ENCODE measurements at regions not wholly inside any gene's neighbourhood (a gene's known extent, or its start where the extent isn't known, plus 50 kb on each side); places are given as distances from the start of the nearest gene placed in this dataset.

GRCh38 chr9:16025627-16026026 is 472.8 kb downstream of the CCDC171 start:
- no peak for DNase-seq

GRCh38 chr9:16026886-16027285 is 474.0 kb downstream of the CCDC171 start:
- DNase-seq, result no peak

DNA sequence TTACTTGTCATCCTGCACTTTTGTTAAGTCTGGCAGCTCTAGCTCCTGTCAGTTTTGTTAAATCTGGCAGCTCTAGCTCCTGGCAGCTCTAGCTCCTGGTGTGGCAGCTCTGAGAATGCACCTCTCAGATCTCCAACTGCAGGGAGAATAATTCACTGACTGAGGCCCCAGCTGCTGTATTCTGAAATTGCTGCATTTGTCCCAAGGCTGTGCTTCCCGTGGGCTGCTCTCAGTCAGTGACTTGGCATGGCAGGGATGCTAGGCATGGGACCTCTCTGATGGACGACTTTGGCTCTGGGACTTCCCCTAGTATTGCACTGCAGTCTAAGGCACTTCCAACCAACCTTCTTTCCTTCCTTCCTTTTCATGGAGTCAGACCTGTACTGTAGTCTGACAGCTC is 475.7 kb downstream of the CCDC171 start:
- DNase-seq, result no peak

- DNase-seq, result no peak
These were observed 476.3 kb downstream of the CCDC171 start for GRCh38 chr9:16029046-16029615.

- DNase-seq, result no peak
These were observed 477.0 kb downstream of the CCDC171 start for GRCh38 chr9:16029796-16030363.

GRCh38 chr9:16030528-16031185 is 477.8 kb downstream of the CCDC171 start:
- no peak for DNase-seq

DNA sequence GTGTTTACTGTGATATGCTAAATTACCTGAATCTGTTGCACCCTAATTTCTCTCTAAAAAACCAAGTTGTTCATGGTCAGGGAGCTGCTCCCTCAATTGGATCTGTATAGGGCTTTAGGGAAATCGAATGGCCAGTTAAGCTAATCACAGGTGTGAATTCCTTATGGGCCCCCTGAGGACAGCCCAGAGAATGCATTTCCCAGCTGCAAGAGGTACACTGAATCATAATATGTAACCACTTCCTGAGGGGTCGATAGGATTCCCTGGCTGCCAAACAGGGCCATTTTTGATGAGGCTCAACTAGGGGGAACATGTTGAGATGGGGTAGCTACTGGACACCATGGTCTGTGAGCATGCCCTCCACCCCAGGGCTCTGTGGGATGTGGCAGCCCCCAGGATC is 478.6 kb downstream of the CCDC171 start:
- no peak for DNase-seq

GRCh38 chr9:16031971-16032370 is 479.1 kb downstream of the CCDC171 start:
- DNase-seq, result no peak

DNA sequence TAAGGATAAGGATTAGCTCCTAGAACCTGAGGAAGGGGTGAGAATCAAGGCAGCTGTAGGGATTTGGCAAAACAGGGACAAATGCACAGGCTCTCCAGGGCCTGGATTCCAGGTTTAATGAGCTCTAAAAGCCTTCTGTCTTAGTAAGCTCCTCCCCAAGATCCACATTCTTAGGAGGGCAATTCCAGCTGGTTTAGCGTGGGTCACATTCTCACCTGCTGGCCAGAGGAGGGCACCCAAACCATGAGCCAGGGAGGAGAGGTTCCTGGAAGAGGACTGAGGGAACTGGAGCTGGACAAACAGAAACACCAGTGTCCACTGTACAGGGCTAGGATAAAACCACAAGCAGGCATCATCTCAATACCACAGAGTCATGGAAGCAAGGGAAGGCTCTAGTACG is 480.0 kb downstream of the CCDC171 start:
- no peak for DNase-seq

GRCh38 chr9:16033253-16033652 is 480.4 kb downstream of the CCDC171 start:
- DNase-seq, result no peak

DNA sequence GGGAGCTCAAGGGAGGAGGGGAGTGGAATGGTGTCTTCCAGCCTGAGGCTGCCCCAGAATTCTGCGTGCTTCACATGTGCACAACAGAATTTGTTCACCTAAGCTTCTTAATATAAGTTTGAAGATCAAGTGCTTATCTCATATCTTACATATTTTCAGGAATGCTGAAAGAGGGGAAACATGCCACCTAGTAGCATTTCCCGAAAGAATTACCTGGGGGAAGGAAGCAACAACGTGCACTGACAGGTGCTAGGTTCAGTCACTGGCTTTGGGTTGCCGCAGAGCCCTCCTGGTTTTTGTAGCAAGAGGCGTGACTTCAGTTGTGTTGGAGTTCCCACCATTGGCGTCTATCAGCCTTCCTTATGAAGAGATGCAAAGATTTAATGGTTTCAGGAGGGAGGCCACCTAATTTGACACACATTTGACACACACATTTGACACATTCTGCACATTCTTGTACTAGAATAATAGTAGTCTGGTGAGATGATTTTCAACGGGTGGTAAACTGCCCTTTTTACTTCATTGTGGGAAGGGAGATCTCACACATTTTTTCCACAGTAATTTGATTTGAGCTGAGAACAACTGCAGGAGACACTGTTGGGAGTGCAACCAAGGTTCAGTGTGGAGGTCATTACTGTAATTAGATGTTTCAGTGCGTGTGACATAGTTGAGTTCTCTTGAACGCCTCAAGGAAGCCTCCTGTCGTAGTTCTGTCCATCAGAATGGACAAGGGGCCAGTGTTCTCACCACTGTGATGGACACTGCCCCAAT is 481.3 kb downstream of the CCDC171 start:
- DNase-seq, result no peak

GRCh38 chr9:16039218-16039987 is 486.6 kb downstream of the CCDC171 start:
- DNase-seq, result no peak

DNA sequence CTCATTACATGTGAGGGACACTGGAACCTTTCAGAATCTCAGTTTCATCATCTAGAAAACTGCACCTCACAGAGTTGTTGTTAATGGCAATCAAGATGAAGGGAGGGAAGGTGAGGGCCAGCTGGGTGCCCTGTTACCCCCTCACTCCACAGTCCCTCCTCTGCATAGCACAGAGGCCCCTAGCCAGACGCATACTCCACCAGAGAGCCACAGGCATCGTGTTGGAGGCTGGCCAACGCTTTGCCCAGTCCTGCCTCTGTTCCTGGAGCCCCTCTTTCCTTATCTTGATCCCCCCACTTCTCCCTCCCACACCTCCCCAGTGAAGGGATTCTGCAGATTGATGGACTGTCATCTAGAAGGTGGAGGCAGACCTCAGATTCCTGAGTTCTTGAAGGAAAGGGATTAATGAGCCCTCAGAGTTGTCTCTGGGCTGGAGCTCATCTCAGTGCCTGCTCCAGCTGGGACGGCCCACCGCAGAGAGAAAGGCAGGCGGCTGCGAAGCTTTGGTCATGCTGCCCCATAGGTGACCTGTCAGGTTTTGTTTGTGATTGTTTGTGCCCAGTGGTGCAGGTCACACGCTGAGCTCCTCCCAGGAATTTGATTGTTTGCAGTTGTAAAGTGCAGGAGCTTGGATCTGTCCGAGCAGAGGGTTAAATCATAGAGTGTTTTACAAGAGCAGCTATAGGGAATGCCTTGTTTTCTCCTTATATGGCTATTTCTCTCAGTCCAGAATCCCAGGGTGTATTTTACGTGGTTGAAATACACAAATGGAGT is 487.3 kb downstream of the CCDC171 start:
- DNase-seq, result no peak

- DNase-seq, result no peak
These were observed 491.1 kb downstream of the CCDC171 start for GRCh38 chr9:16043756-16044578.

DNA sequence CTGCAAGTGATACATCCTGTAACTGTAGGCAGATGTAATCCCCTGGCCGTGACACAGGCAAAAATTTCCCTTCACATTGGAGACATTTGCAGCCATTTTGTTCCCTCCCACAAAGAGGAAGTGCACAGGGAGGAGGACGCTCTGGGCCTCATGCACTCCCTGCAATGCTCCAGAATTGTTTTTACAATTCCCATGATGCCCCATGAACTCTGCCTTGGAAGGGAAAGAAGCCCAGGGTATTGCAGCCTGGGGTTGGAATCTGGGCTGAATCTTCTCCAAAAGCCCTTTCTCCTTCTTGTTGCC is 491.7 kb downstream of the CCDC171 start:
- no peak for DNase-seq

DNA sequence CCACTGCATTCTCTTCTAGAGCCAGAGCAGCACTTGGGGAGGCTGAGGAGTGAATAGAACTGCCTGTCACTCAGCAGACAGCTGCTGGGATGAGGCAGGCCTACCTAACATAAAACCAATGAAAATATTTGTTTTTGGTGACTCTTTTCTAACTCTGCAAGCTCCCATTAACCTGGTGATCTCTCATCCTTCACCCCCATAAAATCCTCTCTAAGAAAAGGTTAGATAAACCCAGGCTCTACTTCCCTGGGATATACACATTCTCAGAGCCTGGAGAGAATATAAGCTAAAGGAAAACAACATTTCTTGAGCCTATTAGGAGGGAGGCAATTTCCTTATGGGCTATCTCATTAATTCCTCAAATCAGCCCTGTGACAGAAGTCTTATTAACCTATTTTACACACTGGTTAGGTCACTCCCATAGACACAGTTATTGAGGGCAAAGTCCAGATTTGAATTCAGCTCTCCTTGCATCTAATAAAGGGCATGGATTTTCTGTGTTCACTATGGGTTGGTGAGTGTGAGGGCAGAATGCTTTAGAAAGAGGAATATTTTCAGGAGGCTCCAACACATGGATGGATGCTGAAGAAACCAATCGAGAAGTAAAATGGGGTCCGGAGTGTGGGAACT is 492.9 kb downstream of the CCDC171 start:
- DNase-seq, result no peak

- no peak for DNase-seq
These were observed 493.9 kb downstream of the CCDC171 start for GRCh38 chr9:16046713-16047112.

GRCh38 chr9:16048129-16048528 is 495.3 kb downstream of the CCDC171 start:
- no peak for DNase-seq

DNA sequence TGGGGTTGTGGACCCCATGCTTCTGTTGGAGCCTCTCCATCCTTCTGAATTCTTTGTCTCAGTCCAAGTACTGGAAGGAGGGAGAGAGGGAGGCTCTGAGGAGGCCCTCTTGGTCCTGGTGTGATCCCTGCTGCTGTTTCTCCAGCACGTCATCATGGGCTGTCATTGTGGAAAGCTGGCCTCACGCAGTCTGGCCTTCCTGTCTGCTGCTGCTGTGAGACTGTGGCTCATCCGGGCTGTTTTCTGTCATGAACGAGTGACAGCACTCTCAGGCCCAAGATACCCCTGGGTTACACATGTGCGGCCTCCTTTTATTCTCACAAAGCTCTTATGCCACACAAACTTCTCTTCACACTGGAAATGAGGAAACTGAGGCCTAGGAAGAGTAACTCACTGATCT is 499.3 kb downstream of the CCDC171 start:
- DNase-seq, result no peak

GRCh38 chr9:16052757-16053530 is 500.1 kb downstream of the CCDC171 start:
- DNase-seq, result no peak

Data from CD4-positive, alpha-beta T cell treated with Interleukin-15 for 1 hour (primary cell).